NCI-H2171 (cell line): ENCODE measurements at regions not wholly inside any gene's neighbourhood (a gene's known extent, or its start where the extent isn't known, plus 50 kb on each side); places are given as distances from the start of the nearest gene placed in this dataset.
A peak's percentile ranks its signal among the peaks of the same experiment; 100 is the strongest.

ENCODE experiments used
- DNase-seq: peaks from one replicate; lab custom pipeline; 2025; lab: John Stamatoyannopoulos, UW

DNA sequence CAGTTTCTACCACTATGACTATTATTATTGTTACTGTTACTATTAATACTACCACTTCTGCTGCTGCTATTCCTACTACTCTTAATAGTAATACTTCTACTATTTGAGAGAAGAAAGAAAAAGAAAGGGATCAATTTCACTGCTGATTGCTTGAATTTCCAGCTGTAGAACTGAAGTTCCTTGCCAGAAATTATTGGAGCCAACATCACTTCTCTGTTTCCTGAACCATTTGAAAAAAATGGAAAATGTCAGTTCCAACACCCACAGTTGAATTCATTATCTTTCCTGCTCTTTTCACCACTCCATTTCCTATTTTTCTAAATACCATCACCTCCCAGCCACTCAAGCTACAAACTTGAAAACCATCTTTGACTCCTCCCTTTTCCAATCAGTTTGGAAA is 54.1 kb upstream of the PIK3C2G start:
- DNase-seq, result no peak

DNA sequence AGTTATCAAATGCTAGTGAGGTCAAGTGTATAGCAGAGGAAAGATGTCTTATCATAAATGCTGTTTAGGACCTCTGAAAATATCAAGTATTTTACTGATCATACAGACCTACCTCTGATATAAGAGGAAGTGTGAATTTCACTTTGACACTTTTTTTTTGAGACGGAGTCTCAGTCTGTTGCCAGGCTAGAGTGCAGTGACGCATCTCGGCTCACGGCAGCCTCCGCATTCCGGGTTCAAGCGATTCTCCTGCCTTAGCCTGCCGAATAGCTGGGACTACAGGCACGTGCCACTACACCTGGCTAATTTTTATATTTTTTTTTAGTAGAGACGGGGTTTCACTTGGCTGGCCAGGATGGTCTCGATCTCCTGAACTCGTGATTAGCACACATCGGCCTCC is 55.1 kb upstream of the PIK3C2G start:
- no peak for DNase-seq

DNA sequence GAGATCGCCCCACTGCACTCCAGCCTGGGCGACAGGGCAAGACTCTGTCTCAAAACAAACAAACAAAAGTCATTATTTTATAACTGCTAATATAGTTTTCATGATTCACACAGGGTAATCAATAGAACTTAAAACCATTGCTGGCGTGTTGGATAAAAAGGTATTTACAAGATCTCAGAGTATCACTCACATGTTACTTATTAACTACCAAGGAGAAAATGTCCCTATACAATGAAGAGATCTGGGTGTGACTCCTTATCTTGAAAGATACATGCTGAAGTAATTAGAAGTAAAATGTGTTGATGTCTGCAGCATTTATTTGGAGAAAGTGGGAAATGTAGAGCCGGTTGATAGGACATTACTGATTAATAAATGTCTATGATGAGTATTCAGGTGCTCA is 57.3 kb upstream of the PIK3C2G start:
- no peak for DNase-seq

DNA sequence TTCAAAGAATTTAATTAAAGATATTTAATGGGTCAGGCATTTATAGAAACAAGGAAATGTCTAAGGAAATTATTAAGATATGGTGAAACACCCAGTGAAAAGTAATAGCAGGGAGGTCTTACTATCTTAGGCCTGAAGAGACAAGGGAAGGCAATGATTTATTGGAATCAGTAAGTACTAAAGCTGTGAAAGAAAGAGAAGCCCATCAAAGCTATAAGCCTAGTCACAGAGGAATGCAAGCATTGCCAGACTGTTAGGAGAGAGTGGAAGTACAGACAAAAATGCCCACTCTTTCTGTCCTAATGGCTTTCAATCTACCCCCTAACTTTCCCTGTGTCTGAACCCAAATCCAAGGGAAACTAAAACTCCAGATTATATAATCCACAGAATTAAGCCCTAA is 69.2 kb upstream of the PIK3C2G start:
- DNase-seq, result no peak

DNA sequence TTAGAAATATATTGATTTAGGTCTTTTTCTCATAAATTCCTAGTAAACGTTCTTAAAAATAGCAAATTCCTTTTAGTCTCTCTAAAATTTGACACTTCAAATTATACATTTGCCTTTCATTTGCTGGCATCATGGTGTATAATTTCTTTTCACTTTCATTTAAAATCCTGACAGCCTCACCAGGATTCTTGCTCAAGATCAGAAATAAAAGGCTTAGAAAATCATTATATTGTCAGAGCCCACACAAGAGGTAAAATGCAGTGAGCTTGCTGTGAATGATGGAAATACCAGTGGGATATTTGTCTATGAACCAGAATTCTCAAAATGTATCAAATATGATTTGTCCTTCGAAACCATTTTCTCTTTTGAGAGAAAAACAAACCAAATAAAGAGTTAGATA is 78.2 kb upstream of the PIK3C2G start:
- DNase-seq, result no peak

DNA sequence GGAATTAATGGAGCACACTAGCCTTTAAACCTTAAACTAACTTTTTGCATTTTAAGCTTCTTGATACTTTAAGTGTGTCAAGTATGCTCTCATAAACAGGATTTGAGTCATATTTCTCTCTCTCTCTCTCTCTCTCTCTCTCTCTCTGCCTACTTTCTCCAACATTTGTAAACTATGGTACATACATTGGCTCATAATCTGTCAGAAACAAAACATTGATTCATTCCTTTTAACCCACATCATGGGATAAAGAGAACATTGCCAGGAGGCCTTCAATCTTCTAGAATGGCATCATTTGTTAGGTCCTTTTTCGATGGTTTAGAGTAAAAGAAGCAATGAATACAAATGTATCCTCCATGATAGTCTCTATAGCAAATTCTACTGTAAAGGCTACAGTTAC is 81.6 kb upstream of the RERGL start:
- DNase-seq, result no peak

DNA sequence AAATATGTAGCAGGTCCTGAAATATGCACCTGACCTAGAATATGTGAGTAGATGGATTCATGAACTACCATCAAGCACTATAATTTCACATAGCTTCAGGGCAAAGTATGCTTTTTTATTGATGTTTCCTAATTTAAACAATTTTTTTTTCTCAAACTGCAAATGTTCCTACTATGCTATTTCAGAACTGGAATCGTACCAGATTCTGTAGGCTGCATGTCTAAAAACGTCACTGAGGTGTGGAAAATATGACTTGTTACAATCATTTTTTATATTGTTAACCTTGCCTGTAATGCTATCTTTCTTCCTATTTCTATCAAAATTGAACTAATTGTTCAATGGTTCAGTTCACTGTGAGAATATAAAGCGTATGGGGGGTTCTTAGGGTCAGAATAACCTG is 78.0 kb upstream of the RERGL start:
- DNase-seq, result no peak

DNA sequence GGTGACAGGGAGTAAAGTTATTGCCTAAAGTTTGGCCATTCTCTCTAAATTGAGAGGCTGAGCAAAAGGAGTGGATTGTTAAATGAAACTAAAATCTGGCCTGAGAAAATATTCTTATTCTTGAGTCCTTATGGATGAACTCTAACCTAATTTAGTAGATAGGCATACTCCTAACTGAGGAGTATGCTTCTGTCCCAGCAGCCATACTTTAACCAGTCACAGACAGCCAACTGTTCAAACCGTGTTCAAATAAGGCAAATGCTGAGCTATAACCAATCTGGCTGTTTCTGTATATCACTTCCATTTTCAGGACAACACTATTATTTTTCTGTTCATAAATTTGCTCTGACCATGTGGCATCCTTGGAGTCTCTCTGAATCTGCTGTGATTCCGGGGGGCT is 75.9 kb upstream of the RERGL start:
- DNase-seq, result no peak

DNA sequence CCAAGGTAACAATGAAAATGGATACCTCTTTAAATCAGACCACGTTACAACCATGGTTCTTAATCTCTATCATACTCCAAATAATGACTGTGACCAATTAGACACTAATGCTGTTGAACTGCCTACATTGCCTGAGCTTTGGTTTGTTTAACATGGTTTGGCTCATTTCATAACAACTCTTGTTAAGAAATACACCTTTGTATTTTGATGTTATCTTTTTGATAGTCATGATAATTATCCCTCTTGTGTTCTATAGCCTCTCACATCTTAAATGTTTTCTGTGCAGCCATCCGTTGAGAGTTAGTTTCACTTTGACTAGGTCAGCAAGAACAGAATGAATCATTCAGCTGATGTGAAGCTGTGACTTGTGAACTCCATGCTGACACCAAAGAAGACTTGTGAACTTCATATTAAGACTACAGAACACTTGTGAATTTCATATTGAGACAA is 75.5 kb upstream of the RERGL start:
- no peak for DNase-seq

DNA sequence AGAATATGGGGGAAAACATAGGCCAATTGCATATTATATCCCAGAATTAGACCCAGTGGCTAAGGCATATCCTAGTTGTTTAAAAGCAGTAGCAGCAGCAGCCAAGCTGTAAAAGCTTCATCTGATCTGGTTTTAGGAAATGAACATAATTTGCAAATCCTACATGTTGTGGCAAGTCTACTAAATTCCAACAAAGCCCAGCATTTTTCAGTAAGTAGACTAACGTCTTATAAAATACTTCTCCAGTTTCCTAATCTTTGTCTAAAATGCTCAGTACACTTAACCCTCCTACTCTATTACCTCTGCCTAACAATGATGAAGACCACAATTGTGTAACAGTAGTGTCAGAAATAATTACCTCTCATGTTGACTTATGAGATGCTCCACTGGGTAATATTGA is 70.9 kb upstream of the RERGL start:
- DNase-seq, result no peak

DNA sequence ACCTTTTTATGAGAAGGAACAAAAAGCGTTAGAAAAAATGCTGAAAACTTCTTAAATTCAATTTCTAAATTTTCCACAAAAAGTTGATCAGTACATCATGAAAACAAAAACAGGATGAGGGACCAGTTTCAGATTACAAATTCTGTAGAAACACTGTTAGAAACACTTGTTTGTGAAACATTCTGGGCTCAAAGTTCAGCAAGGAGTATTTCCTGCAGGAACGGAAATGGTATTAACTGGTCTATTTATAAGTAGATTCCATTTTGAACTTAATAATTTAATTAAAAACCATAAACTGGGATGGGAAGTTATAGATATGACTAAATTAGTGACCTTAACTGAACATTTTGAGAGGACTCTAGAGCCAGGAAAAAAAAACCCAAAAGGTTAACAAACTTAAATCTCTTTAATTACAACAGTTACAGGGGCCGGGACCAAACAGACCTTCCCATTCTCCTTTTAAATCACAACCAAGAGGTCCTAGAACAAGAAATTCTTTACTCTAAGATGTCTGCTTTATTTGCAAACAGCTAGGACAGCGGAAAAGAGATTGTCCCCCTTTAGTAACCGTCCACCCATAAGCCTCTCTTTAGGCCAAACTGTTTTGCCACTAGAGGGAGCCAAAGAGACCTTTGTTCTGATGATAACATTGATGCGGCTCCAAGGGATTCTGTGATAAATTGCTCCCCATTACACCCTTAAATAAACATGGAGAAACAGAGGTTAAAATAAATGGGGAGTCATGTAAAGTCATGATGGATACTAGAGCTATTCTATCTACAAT is 69.0 kb upstream of the RERGL start:
- peak; percentile 6 for DNase-seq

DNA sequence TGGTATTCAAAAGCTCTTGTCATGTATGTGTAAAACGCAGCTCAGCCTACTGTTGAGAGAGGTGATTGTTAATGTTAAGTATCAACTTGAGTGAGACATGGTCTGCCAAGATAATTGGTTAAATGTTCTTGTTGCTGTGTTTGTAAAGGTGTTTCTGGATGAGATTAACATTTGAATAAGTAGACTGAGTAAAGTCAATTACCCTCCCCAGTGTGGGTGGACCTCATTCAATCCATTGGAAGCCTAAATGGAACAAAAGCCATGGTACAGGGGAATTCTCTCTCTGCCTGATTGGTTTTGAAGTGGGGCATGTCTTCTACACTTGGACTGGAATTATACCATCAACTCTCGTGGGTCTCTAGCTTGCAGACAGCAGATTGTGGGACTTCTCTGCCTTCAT is 63.8 kb upstream of the RERGL start:
- DNase-seq, result no peak

DNA sequence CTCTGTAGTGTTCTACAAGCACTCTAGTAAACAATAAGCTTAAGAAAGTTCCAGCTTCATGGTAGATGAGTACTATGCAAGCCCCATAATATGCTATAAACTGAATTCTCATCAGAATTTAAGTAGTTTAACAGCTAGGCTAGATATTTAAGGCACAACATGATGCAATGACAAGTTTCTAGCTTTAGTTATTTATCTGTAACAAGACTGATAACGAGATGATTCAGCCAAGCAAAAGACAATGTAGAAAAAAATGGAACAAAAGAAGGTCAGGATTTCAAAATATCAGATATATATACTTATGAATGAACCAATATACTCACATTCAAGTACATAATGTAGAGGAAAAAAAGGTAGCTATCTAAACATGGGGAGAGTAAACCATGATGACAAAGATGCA is 61.0 kb upstream of the RERGL start:
- DNase-seq, result no peak

DNA sequence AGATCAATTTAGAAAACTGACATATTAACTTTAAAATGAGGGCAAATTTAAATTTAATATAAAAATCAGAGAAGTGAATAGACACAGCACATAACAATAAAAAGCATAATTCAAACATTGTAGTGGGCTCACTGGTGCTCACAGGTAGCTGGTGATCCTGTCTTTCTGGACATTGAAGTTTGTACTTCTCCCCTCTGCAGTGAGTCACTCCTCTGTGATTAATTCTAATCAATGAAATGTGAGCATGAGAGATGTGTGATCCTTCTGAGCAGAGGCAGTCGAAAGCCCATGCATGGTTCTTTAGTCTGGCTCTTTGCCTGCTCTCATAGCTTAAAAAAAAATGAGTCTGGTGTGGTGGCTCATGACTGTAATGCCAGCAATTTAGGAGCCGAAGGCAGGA is 59.0 kb upstream of the RERGL start:
- DNase-seq, result no peak

DNA sequence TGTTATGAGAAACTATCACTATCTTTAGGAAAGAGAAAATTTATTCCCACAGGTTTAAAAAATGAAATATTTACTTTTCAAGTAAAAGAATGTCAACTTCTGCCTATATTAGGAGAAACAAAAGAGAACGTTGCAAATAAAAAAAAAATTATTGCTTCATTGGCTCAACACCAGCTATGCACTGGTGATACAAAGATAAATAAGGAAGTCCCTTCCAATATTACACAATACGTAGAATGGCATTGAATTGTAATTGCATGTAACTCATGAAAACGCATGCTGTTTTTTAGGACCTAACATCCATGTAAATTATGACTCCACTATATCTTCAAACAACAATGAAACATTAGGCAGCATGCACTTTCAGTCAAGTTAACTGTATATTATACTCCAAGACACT is 56.4 kb upstream of the RERGL start:
- DNase-seq, result no peak

DNA sequence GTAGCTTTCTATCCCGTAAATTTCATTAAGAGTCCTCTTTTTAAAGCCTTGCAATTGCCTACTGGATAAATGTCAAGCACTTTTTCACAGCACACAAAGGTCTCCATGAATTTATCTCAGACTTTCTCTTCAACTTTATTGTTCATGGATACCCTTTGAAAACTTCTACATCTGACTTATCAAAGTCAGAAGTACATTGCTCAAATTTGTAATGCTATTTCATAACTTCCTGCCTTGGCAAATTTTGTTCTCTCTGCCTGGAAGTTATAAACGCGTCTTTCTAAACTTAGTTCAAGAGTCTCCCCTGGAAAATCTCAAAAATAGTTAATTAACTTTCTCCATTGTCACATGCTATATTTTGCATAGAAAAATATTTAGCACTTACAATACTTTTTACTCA is 55.9 kb upstream of the RERGL start:
- no peak for DNase-seq

DNA sequence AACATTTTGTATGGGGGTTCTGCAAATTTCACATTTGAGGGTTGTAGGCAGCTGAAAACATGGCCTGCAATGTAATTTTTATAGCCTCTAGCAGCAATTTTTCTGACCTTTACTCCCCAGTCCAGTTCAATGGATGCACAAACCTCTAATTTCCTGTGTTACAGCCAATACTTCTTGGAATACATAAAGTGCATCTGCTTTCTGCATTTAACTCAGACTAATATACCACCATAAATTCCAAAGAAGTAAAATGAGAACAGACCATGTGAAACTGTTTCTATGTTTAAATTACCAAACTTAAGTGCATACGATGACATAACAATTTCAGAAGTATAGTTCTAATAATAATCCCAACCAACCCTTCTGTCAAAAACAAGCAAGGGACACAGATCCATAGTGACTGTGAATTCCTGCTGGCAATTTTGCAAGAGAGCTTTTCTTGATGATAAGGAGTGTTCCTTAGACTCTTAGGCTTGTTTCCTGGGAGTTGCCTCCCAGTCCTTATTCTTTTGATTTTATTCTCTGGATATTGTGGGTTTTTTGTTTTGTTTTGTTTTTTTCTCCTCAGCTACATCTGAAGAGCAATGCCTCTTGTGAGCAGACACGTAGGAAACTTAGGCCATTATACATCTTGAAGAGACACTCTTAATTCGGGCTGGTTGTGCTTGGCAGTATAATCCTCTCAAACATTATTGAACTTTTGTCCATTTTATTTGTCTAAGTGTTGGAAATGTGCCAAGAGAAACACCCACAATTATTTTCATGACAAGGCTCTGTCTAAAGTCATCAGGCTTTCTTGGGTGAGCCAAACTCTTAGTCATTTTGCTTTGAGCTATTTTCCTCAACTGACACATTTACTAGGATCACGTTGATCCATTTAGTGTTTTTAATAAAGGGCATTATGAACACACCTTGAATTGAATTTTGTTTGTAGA is 51.3 kb upstream of the RERGL start:
- no peak for DNase-seq

DNA sequence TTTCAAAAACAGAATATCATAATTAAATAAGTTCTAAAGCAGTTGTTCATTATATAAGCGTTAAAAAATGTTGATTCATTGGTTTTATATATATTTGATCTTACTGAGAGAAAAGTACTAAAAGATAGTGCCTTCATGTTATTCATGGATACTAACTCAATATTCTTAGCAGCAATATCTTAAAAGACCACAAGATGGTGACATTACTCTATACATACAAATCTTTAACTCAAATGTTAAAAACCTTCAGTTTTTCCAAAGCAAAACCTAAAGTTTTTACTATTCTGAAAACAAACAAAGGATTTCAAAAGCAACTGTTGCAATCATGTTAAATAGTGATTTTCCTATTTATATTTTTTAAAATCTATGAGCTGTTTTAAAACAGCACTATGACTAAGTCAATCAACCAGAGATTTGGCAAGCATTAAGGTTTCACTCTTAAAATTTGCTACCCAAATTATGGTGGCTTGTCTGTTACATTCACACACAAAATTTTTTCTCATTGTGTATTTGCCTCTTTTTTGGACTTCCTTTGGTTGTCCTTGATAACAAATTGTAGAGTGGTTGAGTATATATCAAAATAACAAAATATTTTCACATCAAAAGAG is 50.1 kb upstream of the RERGL start:
- no peak for DNase-seq
